HG03432 (cell line): ENCODE measurements at regions not wholly inside any gene's neighbourhood (a gene's known extent, or its start where the extent isn't known, plus 50 kb on each side); places are given as distances from the start of the nearest gene placed in this dataset.
A peak's percentile ranks its signal among the peaks of the same experiment; 100 is the strongest.
"Not testable (repeated sequence)": the region's sequence is repeated elsewhere in the genome, so short reads cannot be mapped to it uniquely, and the experiment has no call there.

Source experiments
- ATAC-seq: cut with Tn5 transposase; IDR thresholded peaks from one replicate; pipeline ENCODE4 v1.9.1; 2021; ENCODE audit warnings: mild to moderate bottlenecking, moderate library complexity; ENCODE audit not compliant: unreplicated experiment

GRCh38 chr4:123624959-123625358 lies 228.4 kb downstream of the SPRY1 start:
- ATAC-seq: peak; percentile 77

GRCh38 chr4:123628288-123628687 lies 231.7 kb downstream of the SPRY1 start:
- ATAC-seq: no peak

GRCh38 chr4:123631786-123632692 lies 235.4 kb downstream of the SPRY1 start:
- no peak for ATAC-seq

- no peak for ATAC-seq
Measured at GRCh38 chr4:123632693-123633030, 236.1 kb downstream of the SPRY1 start.

GRCh38 chr4:123638834-123639233 lies 242.2 kb downstream of the SPRY1 start:
- ATAC-seq: no peak

GRCh38 chr4:123640271-123640670 lies 243.7 kb downstream of the SPRY1 start:
- ATAC-seq: no peak

- ATAC-seq: no peak
Measured at GRCh38 chr4:123640824-123641223, 244.2 kb downstream of the SPRY1 start.

- ATAC-seq: no peak
Measured at GRCh38 chr4:123643691-123644090, 247.1 kb downstream of the SPRY1 start.

GRCh38 chr4:123649250-123649644 lies 252.7 kb downstream of the SPRY1 start:
- ATAC-seq: peak; percentile 92

GRCh38 chr4:123649645-123650391 lies 253.2 kb downstream of the SPRY1 start:
- ATAC-seq: peak; percentile 61

GRCh38 chr4:123651066-123651465 lies 254.5 kb downstream of the SPRY1 start:
- no peak for ATAC-seq

- ATAC-seq: no peak
Measured at GRCh38 chr4:123651536-123652180, 255.1 kb downstream of the SPRY1 start.

GRCh38 chr4:123652476-123652875 lies 255.9 kb downstream of the SPRY1 start:
- no peak for ATAC-seq

GRCh38 chr4:123653236-123653635 lies 256.6 kb downstream of the SPRY1 start:
- no peak for ATAC-seq

GRCh38 chr4:123656746-123657294 lies 260.2 kb downstream of the SPRY1 start:
- ATAC-seq: not testable (repeated sequence)

- ATAC-seq: peak; percentile 51
Measured at GRCh38 chr4:123657606-123658005, 261.0 kb downstream of the SPRY1 start.

- ATAC-seq: no peak
Measured at GRCh38 chr4:123659262-123659661, 262.7 kb downstream of the SPRY1 start.

- peak; percentile 68 for ATAC-seq
Measured at GRCh38 chr4:123659730-123660129, 263.1 kb downstream of the SPRY1 start.

- no peak for ATAC-seq
Measured at GRCh38 chr4:123661080-123661737, 264.6 kb downstream of the SPRY1 start.

GRCh38 chr4:123662827-123663226 lies 266.2 kb downstream of the SPRY1 start:
- ATAC-seq: no peak

GRCh38 chr4:123666486-123666885 lies 269.9 kb downstream of the SPRY1 start:
- ATAC-seq: no peak
